Cardiac muscle cell (in vitro differentiated cells and primary cell): ENCODE measurements at regions not wholly inside any gene's neighbourhood (a gene's known extent, or its start where the extent isn't known, plus 50 kb on each side); places are given as distances from the start of the nearest gene placed in this dataset.

Experiments used
- DNase-seq, 2 donors: peaks; one replicate each; pipeline versions ENCODE4 v3.0.0 to v3.0.0-alpha.2; 2010 to 2017; ENCODE audit warnings: low read depth in 1 of 2, low spot score in 1 of 2
- H3K27ac ChIP-seq: fragments of 200-600 bp; sonication (generic); 2 replicates; pipeline ENCODE4 v1.5.1; 2016
- H3K27me3 ChIP-seq: fragments of 200-600 bp; sonication (generic); 2 replicates; pipeline ENCODE4 v1.6.0; 2016; ENCODE audit warnings: control low read depth
- H3K36me3 ChIP-seq: fragments of 200-600 bp; sonication (generic); 2 replicates; pipeline ENCODE4 v1.5.1; 2016; ENCODE audit warnings: control low read depth
- H3K4me1 ChIP-seq: fragments of 200-600 bp; sonication (generic); 2 replicates; pipeline ENCODE4 v1.8.1; 2017; ENCODE audit warnings: low read depth, mild to moderate bottlenecking, mixed run types
- H3K4me3 ChIP-seq: fragments of 200-600 bp; sonication (generic); 2 replicates; pipeline ENCODE4 v1.5.1; 2016; ENCODE audit warnings: mild to moderate bottlenecking
- H3K9me3 ChIP-seq: fragments of 200-600 bp; sonication (generic); 2 replicates; pipeline ENCODE4 v1.5.1; 2017; ENCODE audit warnings: low read depth, mild to moderate bottlenecking, control low read depth
- CTCF ChIP-seq: IDR thresholded peaks from 2 replicates; pipeline ENCODE4 v1.5.1; 2012; ENCODE audit warnings: low read depth, mild to moderate bottlenecking, low read length

- Histone ChIP-seq H3K4me1 (no peaks in the 10 kb centered on the region), H3K27ac (no peak overlapping the region), H3K4me3 (no peak overlapping the region), H3K9me3 (no peaks in the 10 kb centered on the region), H3K27me3 (no peaks in the 10 kb centered on the region), H3K36me3 (no peaks in the 10 kb centered on the region)
- TF ChIP-seq CTCF, result no peak
- DNase-seq, result no peak
Observed at GRCh38 chr16:35873472-35873871, 2414.1 kb downstream of the TP53TG3F start.

GRCh38 chr16:35881654-35882053 is 2422.2 kb downstream of the TP53TG3F start:
- H3K27me3 ChIP-seq, result no peaks in the 10 kb centered on the region
- no peak for TF ChIP-seq CTCF
- no peak overlapping the region for H3K27ac ChIP-seq
- H3K36me3 ChIP-seq, result no peaks in the 10 kb centered on the region
- no peak overlapping the region for H3K4me3 ChIP-seq
- H3K9me3 ChIP-seq, result peaks cover 4% of the 10 kb centered on the region
- DNase-seq, result no peak
- no peaks in the 10 kb centered on the region for H3K4me1 ChIP-seq

- Histone ChIP-seq H3K27ac (no peak overlapping the region), H3K9me3 (no peaks in the 10 kb centered on the region)
Observed at GRCh38 chr16:35906440-35906839, 2447.0 kb downstream of the TP53TG3F start.

GRCh38 chr16:35908152-35908551 is 2448.7 kb downstream of the TP53TG3F start:
- DNase-seq, result no peak
- no peak for TF ChIP-seq CTCF
- Histone ChIP-seq H3K27ac (no peak overlapping the region), H3K36me3 (no peaks in the 10 kb centered on the region), H3K9me3 (no peaks in the 10 kb centered on the region), H3K4me1 (no peaks in the 10 kb centered on the region), H3K4me3 (no peak overlapping the region), H3K27me3 (no peaks in the 10 kb centered on the region)

More at GRCh38 chr16:35906440-35906839, 2447.0 kb downstream of the TP53TG3F start:
- no peaks in the 10 kb centered on the region for H3K4me1 ChIP-seq
- no peak for DNase-seq
- no peaks in the 10 kb centered on the region for H3K27me3 ChIP-seq
- H3K36me3 ChIP-seq, result no peaks in the 10 kb centered on the region
- no peak for TF ChIP-seq CTCF
- no peak overlapping the region for H3K4me3 ChIP-seq

GRCh38 chr16:35908942-35909341 is 2449.5 kb downstream of the TP53TG3F start:
- TF ChIP-seq CTCF, result no peak
- Histone ChIP-seq H3K27me3 (no peaks in the 10 kb centered on the region), H3K4me1 (no peaks in the 10 kb centered on the region), H3K27ac (no peak overlapping the region), H3K9me3 (no peaks in the 10 kb centered on the region), H3K4me3 (no peak overlapping the region), H3K36me3 (no peaks in the 10 kb centered on the region)
- no peak for DNase-seq
